Natural killer cell (primary cell): ENCODE measurements at regions not wholly inside any gene's neighbourhood (a gene's known extent, or its start where the extent isn't known, plus 50 kb on each side); places are given as distances from the start of the nearest gene placed in this dataset.

Source experiments
- ATAC-seq, 3 donors: fragments of 150-1000 bp in 2 of 3; fragments of 200-7000 bp in 1 of 3; cut with Tn5 transposase; 1 replicate in 1 of 3; 2 replicates in 2 of 3; pipeline ENCODE4 v1.10.0; 2021; ENCODE audit warnings: mild to moderate bottlenecking in 2 of 3, moderate library complexity in 2 of 3
- DNase-seq, 2 donors: peaks; one replicate each; pipeline versions ENCODE4 v3.0.0 to v3.0.0-alpha.2; 2013 to 2021; ENCODE audit warnings: mixed read lengths in 1 of 2
- H3K27ac ChIP-seq: one replicate; pipeline ENCODE4 v1.5.1; 2013; ENCODE audit warnings: mild to moderate bottlenecking, low read length
- H3K27me3 ChIP-seq: one replicate; pipeline ENCODE4 v1.6.1; 2013; ENCODE audit warnings: low read length; ENCODE audit not compliant: control insufficient read depth, insufficient read depth
- H3K36me3 ChIP-seq: one replicate; pipeline ENCODE4 v1.6.1; 2013; ENCODE audit warnings: low read length; ENCODE audit not compliant: control insufficient read depth, insufficient read depth
- H3K4me1 ChIP-seq: one replicate; pipeline ENCODE4 v1.6.1; 2013; ENCODE audit warnings: low read length; ENCODE audit not compliant: control insufficient read depth, insufficient read depth
- H3K4me3 ChIP-seq: one replicate; pipeline ENCODE4 v1.5.1; 2013; ENCODE audit warnings: low read length
- H3K9me3 ChIP-seq: one replicate; pipeline ENCODE4 v1.6.1; 2013; ENCODE audit warnings: low read length; ENCODE audit not compliant: control insufficient read depth, insufficient read depth
- H3K27ac Mint-ChIP-seq, 2 donors: one replicate each; pipeline ENCODE4 v1.8.0; 2022; ENCODE audit warnings: mild to moderate bottlenecking in 2 of 2, mixed read lengths in 2 of 2, moderate library complexity in 1 of 2
- H3K27me3 Mint-ChIP-seq, 2 donors: one replicate each; pipeline ENCODE4 v1.8.0; 2022; ENCODE audit warnings: low read depth in 2 of 2, mixed read lengths in 2 of 2
- H3K36me3 Mint-ChIP-seq: one replicate; pipeline ENCODE4 v1.8.0; 2022; ENCODE audit warnings: mixed read lengths
- H3K4me1 Mint-ChIP-seq, 2 donors: one replicate each; pipeline ENCODE4 v1.8.0; 2022; ENCODE audit warnings: mixed read lengths in 2 of 2
- H3K4me3 Mint-ChIP-seq: one replicate; pipeline ENCODE4 v1.8.0; 2022; ENCODE audit warnings: mild to moderate bottlenecking, moderate library complexity, mixed read lengths
- H3K9me3 Mint-ChIP-seq, 2 donors: one replicate each; pipeline ENCODE4 v1.8.0; 2022; ENCODE audit warnings: mixed read lengths in 2 of 2
- CTCF ChIP-seq: fragments of 200-600 bp; IDR thresholded peaks from one replicate; pipeline ENCODE4 v1.8.0; 2022; ENCODE audit warnings: antibody characterized with exemption
- WGBS: methylation state at CpG from one replicate; pipeline ENCODE4 v1.1.7; 2013; ENCODE audit warnings: missing lambda C conversion rate; ENCODE audit not compliant: insufficient coverage; 5-methylcytosine and 5-hydroxymethylcytosine counted together
- intact Hi-C: fragments of 100-400 bp; cut with micrococcal nuclease; formaldehyde crosslinking; loops from one replicate; pipeline ENCODE4 v1.14.2; 2022

GRCh38 chr1:177802304-177802703 lies 167.6 kb downstream of the SEC16B start:
- H3K4me3 Mint-ChIP-seq = no peak overlapping the region
- H3K27ac ChIP-seq = no peak overlapping the region
- H3K27ac Mint-ChIP-seq = no peak overlapping the region
- 100% methylated on average over 1 of the region's 2 CpGs for WGBS
- no peak for TF ChIP-seq CTCF
- H3K4me3 ChIP-seq = no peak overlapping the region
- intact Hi-C loops = no loop called here
- H3K27me3 Mint-ChIP-seq = no peaks in the 10 kb centered on the region
- H3K9me3 ChIP-seq = no peaks in the 10 kb centered on the region
- no peaks in the 10 kb centered on the region for H3K4me1 ChIP-seq
- DNase-seq (no peak), ATAC-seq (no peak)
- peaks cover 11 to 14% of the 10 kb centered on the region in 2 donors for H3K9me3 Mint-ChIP-seq
- H3K4me1 Mint-ChIP-seq = no peaks in the 10 kb centered on the region
- no peaks in the 10 kb centered on the region for H3K36me3 ChIP-seq
- H3K27me3 ChIP-seq = no peaks in the 10 kb centered on the region
- no peaks in the 10 kb centered on the region for H3K36me3 Mint-ChIP-seq

GRCh38 chr1:177801790-177802189 lies 168.1 kb downstream of the SEC16B start:
- TF ChIP-seq CTCF = no peak
- WGBS = 91% methylated on average over 3 of the region's 3 CpGs
- no peaks in the 10 kb centered on the region for H3K27me3 ChIP-seq
- H3K27me3 Mint-ChIP-seq = no peaks in the 10 kb centered on the region
- H3K36me3 Mint-ChIP-seq = no peaks in the 10 kb centered on the region
- H3K9me3 ChIP-seq = no peaks in the 10 kb centered on the region
- H3K4me3 Mint-ChIP-seq = no peak overlapping the region
- H3K27ac ChIP-seq = no peak overlapping the region
- H3K4me1 ChIP-seq = no peaks in the 10 kb centered on the region
- no peak overlapping the region for H3K27ac Mint-ChIP-seq
- H3K9me3 Mint-ChIP-seq = peaks cover 11 to 16% of the 10 kb centered on the region in 2 donors
- ATAC-seq (no peak), DNase-seq (no peak)
- no peaks in the 10 kb centered on the region for H3K36me3 ChIP-seq
- H3K4me3 ChIP-seq = no peak overlapping the region
- intact Hi-C loops = no loop called here
- H3K4me1 Mint-ChIP-seq = no peaks in the 10 kb centered on the region

GRCh38 chr1:177800400-177801088 lies 169.3 kb downstream of the SEC16B start:
- no peaks in the 10 kb centered on the region for H3K27me3 Mint-ChIP-seq
- no peaks in the 10 kb centered on the region for H3K4me1 Mint-ChIP-seq
- Histone ChIP-seq H3K27me3 (no peaks in the 10 kb centered on the region), H3K27ac (no peak overlapping the region), H3K36me3 (no peaks in the 10 kb centered on the region), H3K4me3 (no peak overlapping the region), H3K4me1 (no peaks in the 10 kb centered on the region), H3K9me3 (no peaks in the 10 kb centered on the region)
- H3K9me3 Mint-ChIP-seq = peaks cover 10 to 13% of the 10 kb centered on the region in 2 donors
- no peaks in the 10 kb centered on the region for H3K36me3 Mint-ChIP-seq
- WGBS = 0% methylated on average over 1 of the region's 1 CpG
- H3K27ac Mint-ChIP-seq = no peak overlapping the region
- no peak for DNase-seq
- intact Hi-C loops = no loop called here
- H3K4me3 Mint-ChIP-seq = no peak overlapping the region
- ATAC-seq = no peak
- no peak for TF ChIP-seq CTCF

- intact Hi-C loops = no loop called here
- no peak for ATAC-seq
- no peak for DNase-seq
- Histone ChIP-seq H3K36me3 (no peaks in the 10 kb centered on the region), H3K27ac (no peak overlapping the region), H3K4me1 (no peaks in the 10 kb centered on the region), H3K4me3 (no peak overlapping the region), H3K27me3 (no peaks in the 10 kb centered on the region), H3K9me3 (no peaks in the 10 kb centered on the region)
- Mint-ChIP-seq H3K27me3 (no peaks in the 10 kb centered on the region), H3K4me3 (no peak overlapping the region), H3K27ac (no peak overlapping the region), H3K36me3 (no peaks in the 10 kb centered on the region), H3K9me3 (peaks cover 10 to 15% of the 10 kb centered on the region in 2 donors), H3K4me1 (no peaks in the 10 kb centered on the region)
- no peak for TF ChIP-seq CTCF
- 84% methylated on average over 4 of the region's 4 CpGs for WGBS
Observed at GRCh38 chr1:177799746-177800145, 170.1 kb downstream of the SEC16B start.
